ENCODE measurements at regions not wholly inside any gene's neighbourhood (a gene's known extent, or its start where the extent isn't known, plus 50 kb on each side); places are given as distances from the start of the nearest gene placed in this dataset.

- peaks cover 20% of the 10 kb centered on the region for H3K27me3 Mint-ChIP-seq
- H3K27ac Mint-ChIP-seq, result no peak overlapping the region
- DNase-seq (no peak), ATAC-seq (no peak)
- peaks cover 2% of the 10 kb centered on the region for H3K4me1 Mint-ChIP-seq
- peaks cover 2% of the 10 kb centered on the region for H3K36me3 Mint-ChIP-seq (ENCODE audit: low read depth)
- H3K4me3 Mint-ChIP-seq, result no peak overlapping the region
- H3K9me3 ChIP-seq (ENCODE audit: control insufficient read depth, low read length, poor library complexity, severe bottlenecking), result peaks cover 3% of the 10 kb centered on the region
These were observed 51.5 kb upstream of the MRI1 start for GRCh38 chr19:13712767-13713201.

DNA sequence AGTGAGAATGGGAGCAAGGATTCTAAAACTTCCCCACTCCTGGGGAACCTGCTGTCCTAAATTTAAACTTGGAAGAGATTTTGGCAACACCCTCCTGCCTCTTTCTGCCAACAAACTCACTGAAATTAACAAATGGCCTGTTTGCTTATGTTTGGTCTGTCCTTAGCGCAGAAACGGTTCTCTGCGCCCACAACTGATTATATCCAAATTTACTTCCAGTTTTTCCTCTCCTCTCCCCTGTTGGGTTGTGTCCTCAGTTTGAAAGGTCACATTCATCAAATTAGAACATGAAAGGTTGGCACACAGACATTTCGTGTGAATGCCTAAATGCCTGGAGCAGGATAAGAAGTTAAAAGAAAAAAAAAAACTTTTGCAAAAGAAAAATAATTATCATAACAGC lies 56.4 kb upstream of the MRI1 start:
- no peak overlapping the region for H3K27ac Mint-ChIP-seq
- H3K4me3 Mint-ChIP-seq, result no peak overlapping the region
- DNase-seq (no peak), ATAC-seq (no peak)
- H3K27me3 Mint-ChIP-seq, result peaks cover 19% of the 10 kb centered on the region
- H3K36me3 Mint-ChIP-seq (ENCODE audit: low read depth), result no peaks in the 10 kb centered on the region
- no peaks in the 10 kb centered on the region for H3K9me3 ChIP-seq (ENCODE audit: control insufficient read depth, low read length, poor library complexity, severe bottlenecking)
- no peaks in the 10 kb centered on the region for H3K4me1 Mint-ChIP-seq

DNA sequence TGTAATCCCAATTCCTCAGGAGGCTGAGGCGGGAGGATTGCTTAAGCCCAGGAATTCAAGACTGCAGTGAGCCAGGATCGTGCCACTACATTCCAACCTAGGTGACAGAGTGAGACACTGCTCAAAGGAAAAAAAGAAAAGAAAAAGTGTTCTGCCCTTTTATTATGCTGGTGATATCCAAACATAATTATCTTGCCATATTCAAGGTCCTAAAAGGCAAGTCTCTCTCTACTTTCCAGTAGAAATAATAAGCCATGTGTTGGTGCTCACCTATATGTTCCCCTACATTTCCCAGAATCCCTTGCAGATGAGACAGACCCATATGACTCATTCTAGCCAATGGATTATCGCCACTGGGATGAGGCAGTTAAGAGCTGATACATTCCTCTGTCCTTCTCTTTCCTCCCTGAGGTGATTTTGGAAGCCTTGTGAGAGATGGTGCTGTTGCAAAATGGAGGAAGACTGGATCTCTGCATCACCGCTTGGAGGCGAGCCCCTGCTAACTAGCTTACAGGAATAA lies 58.3 kb upstream of the MRI1 start:
- DNase-seq (no peak), ATAC-seq (no peak)
- Mint-ChIP-seq H3K27ac (no peak overlapping the region), H3K4me3 (no peak overlapping the region), H3K36me3 (ENCODE audit: low read depth) (peaks cover 2% of the 10 kb centered on the region), H3K4me1 (no peaks in the 10 kb centered on the region), H3K27me3 (peaks cover 25% of the 10 kb centered on the region)
- no peaks in the 10 kb centered on the region for H3K9me3 ChIP-seq (ENCODE audit: control insufficient read depth, low read length, poor library complexity, severe bottlenecking)

GRCh38 chr19:13705201-13705600 lies 59.1 kb upstream of the MRI1 start:
- no peaks in the 10 kb centered on the region for H3K4me1 Mint-ChIP-seq
- ATAC-seq (no peak), DNase-seq (no peak)
- H3K36me3 Mint-ChIP-seq (ENCODE audit: low read depth), result peaks cover 2% of the 10 kb centered on the region
- no peak overlapping the region for H3K4me3 Mint-ChIP-seq
- peaks cover 29% of the 10 kb centered on the region for H3K27me3 Mint-ChIP-seq
- no peaks in the 10 kb centered on the region for H3K9me3 ChIP-seq (ENCODE audit: control insufficient read depth, low read length, poor library complexity, severe bottlenecking)
- no peak overlapping the region for H3K27ac Mint-ChIP-seq

DNA sequence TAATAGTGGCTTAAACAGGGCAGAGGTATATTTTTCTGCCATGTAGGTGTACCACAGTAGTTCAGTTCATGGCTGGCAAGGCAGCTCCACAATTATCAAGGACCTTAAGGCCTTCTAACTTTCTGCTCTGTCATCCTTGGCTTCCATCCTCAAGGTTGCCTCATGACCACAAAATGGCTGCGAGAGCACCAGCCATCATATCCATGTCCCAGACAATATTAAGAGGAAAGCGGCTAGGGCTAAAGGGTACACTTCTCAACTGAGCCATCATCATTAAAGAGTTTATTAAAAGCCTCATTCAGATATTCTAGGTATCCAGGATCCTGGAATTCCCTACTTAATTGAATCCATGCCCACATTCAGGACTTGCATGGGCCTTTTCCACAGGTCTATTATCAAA lies 62.7 kb upstream of the MRI1 start:
- Mint-ChIP-seq H3K4me3 (no peak overlapping the region), H3K27ac (no peak overlapping the region), H3K36me3 (ENCODE audit: low read depth) (peaks cover 2% of the 10 kb centered on the region), H3K27me3 (peaks cover 35% of the 10 kb centered on the region), H3K4me1 (no peaks in the 10 kb centered on the region)
- DNase-seq, result no peak
- no peaks in the 10 kb centered on the region for H3K9me3 ChIP-seq (ENCODE audit: control insufficient read depth, low read length, poor library complexity, severe bottlenecking)
- ATAC-seq, result no peak

- Mint-ChIP-seq H3K27me3 (peaks cover 40% of the 10 kb centered on the region), H3K36me3 (ENCODE audit: low read depth) (peaks cover 2% of the 10 kb centered on the region), H3K27ac (no peak overlapping the region), H3K4me3 (no peak overlapping the region), H3K4me1 (no peaks in the 10 kb centered on the region)
- ATAC-seq (no peak), DNase-seq (no peak)
- no peaks in the 10 kb centered on the region for H3K9me3 ChIP-seq (ENCODE audit: control insufficient read depth, low read length, poor library complexity, severe bottlenecking)
These were observed 63.7 kb upstream of the MRI1 start for GRCh38 chr19:13700621-13701020.

GRCh38 chr19:13699786-13700185 lies 64.5 kb upstream of the MRI1 start:
- Mint-ChIP-seq H3K27me3 (peaks cover 41% of the 10 kb centered on the region), H3K4me1 (no peaks in the 10 kb centered on the region), H3K27ac (no peak overlapping the region), H3K36me3 (ENCODE audit: low read depth) (peaks cover 2% of the 10 kb centered on the region), H3K4me3 (no peak overlapping the region)
- H3K9me3 ChIP-seq (ENCODE audit: control insufficient read depth, low read length, poor library complexity, severe bottlenecking), result no peaks in the 10 kb centered on the region
- DNase-seq (no peak), ATAC-seq (no peak)

DNA sequence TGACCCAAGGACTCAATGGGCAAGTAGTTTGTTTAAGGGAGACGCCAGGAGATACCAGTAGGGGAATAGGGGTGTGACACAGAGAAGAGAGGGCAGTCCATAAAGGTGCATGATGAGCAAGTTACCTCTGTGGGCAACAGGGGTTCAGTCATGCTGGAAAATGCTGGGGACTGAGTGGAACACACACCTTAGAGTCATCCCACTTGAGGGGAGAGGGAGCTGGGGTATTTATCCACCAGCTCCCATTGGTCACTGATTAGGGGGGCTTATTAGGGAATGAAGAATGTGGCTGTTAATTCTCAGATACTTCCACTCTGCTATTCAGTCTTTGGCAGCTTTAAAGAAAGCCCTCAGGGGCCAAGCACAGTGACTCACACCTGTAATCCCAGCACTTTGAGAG lies 67.5 kb upstream of the MRI1 start:
- Mint-ChIP-seq H3K4me3 (no peak overlapping the region), H3K4me1 (no peaks in the 10 kb centered on the region), H3K27ac (no peak overlapping the region), H3K36me3 (ENCODE audit: low read depth) (peaks cover 5% of the 10 kb centered on the region), H3K27me3 (peaks cover 59% of the 10 kb centered on the region)
- ATAC-seq (no peak), DNase-seq (no peak)
- H3K9me3 ChIP-seq (ENCODE audit: control insufficient read depth, low read length, poor library complexity, severe bottlenecking), result no peaks in the 10 kb centered on the region

DNA sequence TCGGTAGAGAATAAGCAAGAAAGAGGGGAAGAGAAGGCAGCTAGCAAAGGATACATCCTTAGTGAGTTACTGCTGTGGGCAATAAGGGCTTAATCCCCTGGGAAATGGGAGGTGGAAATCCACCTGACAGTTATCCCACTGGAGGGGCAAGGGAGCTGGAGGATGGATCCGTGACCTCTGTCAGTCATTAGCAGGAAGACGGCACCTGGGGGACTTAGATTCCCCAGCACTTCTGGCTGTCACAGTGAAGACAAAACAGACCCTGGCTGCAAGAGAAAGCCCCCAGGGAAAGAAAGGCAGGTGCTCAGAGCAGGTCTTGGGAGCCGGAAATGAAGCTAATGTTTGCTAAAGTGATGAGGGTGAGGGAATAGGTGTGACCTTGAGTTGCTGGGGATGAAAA lies 70.4 kb upstream of the MRI1 start:
- no peak for DNase-seq
- no peak overlapping the region for H3K4me3 Mint-ChIP-seq
- no peaks in the 10 kb centered on the region for H3K4me1 Mint-ChIP-seq
- H3K27me3 Mint-ChIP-seq, result peaks cover 56% of the 10 kb centered on the region
- H3K27ac Mint-ChIP-seq, result no peak overlapping the region
- H3K36me3 Mint-ChIP-seq (ENCODE audit: low read depth), result peaks cover 3% of the 10 kb centered on the region
- ATAC-seq, result no peak
- no peaks in the 10 kb centered on the region for H3K9me3 ChIP-seq (ENCODE audit: control insufficient read depth, low read length, poor library complexity, severe bottlenecking)

DNA sequence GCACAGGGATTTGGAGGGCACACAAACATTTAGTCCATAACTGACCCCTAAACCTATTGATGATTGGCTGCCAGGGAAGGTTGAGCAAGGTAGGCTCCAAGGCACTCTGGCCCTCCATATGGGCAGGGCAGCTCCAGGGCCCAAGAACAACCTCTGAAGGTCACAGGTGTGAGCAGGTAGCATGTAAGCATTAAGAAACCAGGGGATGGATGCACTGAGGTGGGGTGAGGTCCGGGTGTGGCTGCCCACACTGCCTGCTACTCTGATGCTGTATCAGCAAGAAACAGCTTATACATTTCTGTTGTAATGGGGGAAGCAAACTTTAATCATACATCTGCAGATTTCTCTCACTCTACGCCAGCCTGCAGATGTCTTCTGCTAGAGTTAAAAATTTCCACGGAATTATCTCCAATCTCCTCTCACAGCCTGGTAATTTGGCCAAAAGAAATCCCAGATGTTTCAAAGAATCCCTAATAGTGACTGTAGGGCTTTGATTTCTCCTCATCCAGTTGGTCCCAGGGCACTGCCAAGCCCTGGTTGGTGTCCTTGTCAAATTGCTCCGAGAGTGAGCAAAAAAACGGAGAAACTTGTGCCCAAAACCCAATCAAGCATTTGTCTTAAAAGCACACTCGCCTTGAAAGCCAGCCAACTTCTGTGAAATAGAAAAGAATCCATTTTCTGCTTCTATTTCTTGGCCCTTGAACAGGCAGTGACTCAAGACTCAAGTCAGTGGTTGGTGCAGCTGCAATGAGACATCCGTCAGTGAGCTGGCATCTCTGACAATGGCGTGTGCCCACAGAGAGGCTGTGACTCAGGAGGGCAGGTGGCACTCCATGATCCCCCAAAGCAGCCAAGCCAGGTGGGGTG lies 72.5 kb upstream of the MRI1 start:
- Mint-ChIP-seq H3K27me3 (peaks cover 57% of the 10 kb centered on the region), H3K4me3 (no peak overlapping the region), H3K27ac (no peak overlapping the region), H3K36me3 (ENCODE audit: low read depth) (peaks cover 3% of the 10 kb centered on the region), H3K4me1 (no peaks in the 10 kb centered on the region)
- ATAC-seq, result no peak
- no peaks in the 10 kb centered on the region for H3K9me3 ChIP-seq (ENCODE audit: control insufficient read depth, low read length, poor library complexity, severe bottlenecking)
- DNase-seq, result no peak

DNA sequence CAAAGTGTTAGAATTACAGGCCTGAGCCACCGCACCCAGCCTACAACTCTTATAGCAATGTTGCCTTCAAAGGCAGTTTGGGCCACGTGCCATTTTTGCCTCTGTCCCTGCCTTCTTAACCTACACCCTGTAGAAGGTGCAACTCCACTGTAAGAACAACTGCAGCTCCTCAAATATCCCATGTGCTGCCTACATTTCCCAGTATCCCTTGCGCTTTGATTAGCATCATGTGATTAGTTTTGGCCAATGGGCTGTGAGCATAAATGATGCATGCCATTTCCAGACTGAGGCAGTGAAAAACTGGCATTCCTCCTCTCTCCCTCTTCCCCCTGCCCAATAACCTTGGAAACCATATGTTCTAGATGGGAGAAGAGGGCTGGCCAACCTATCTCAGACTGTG lies 75.2 kb upstream of the MRI1 start:
- H3K4me3 Mint-ChIP-seq, result no peak overlapping the region
- no peak for DNase-seq
- peaks cover 48% of the 10 kb centered on the region for H3K27me3 Mint-ChIP-seq
- ATAC-seq, result no peak
- no peaks in the 10 kb centered on the region for H3K9me3 ChIP-seq (ENCODE audit: control insufficient read depth, low read length, poor library complexity, severe bottlenecking)
- H3K27ac Mint-ChIP-seq, result no peak overlapping the region
- H3K4me1 Mint-ChIP-seq, result peaks cover 3% of the 10 kb centered on the region
- peaks cover 3% of the 10 kb centered on the region for H3K36me3 Mint-ChIP-seq (ENCODE audit: low read depth)

DNA sequence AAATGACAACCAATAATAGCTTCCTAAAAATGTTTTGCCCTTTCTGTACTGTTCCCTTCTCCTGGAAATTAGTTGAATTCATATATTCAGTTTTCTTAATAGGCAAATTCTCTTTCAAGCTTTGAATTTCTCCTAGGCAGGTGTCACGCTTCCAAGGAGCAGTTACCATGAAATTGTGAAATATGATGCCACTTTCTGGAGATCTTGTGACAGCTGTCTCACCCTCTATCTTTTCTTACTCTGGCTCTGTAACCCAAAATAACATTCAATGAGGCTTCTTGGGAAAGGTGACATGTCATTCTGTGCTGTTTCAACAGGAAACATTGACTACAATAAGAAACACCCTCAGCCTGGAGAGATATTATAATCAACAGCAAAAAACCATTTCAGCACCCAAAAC lies 80.3 kb upstream of the MRI1 start:
- H3K4me3 Mint-ChIP-seq, result no peak overlapping the region
- peaks cover 24% of the 10 kb centered on the region for H3K27me3 Mint-ChIP-seq
- ATAC-seq (no peak), DNase-seq (no peak)
- H3K9me3 ChIP-seq (ENCODE audit: control insufficient read depth, low read length, poor library complexity, severe bottlenecking), result peaks cover 4% of the 10 kb centered on the region
- no peak overlapping the region for H3K27ac Mint-ChIP-seq
- H3K4me1 Mint-ChIP-seq, result peaks cover 3% of the 10 kb centered on the region
- H3K36me3 Mint-ChIP-seq (ENCODE audit: low read depth), result no peaks in the 10 kb centered on the region

GRCh38 chr19:13681509-13681908 lies 82.8 kb upstream of the MRI1 start:
- no peak overlapping the region for H3K4me3 Mint-ChIP-seq
- H3K27me3 Mint-ChIP-seq, result peaks cover 18% of the 10 kb centered on the region
- H3K36me3 Mint-ChIP-seq (ENCODE audit: low read depth), result peaks cover 2% of the 10 kb centered on the region
- DNase-seq (no peak), ATAC-seq (no peak)
- H3K27ac Mint-ChIP-seq, result no peak overlapping the region
- peaks cover 3% of the 10 kb centered on the region for H3K4me1 Mint-ChIP-seq
- peaks cover 4% of the 10 kb centered on the region for H3K9me3 ChIP-seq (ENCODE audit: control insufficient read depth, low read length, poor library complexity, severe bottlenecking)
